Karpas-422 (cell line): ENCODE measurements at regions not wholly inside any gene's neighbourhood (a gene's known extent, or its start where the extent isn't known, plus 50 kb on each side); places are given as distances from the start of the nearest gene placed in this dataset.

Experiments used
- DNase-seq: peaks from one replicate; pipeline ENCODE4 v3.0.0-alpha.2; 2015
- H2AFZ ChIP-seq: fragments of 200-600 bp; sonication (generic); 2 replicates; pipeline ENCODE4 v1.6.1; 2014; ENCODE audit warnings: antibody characterized with exemption, low read length, mixed read lengths
- H3K27ac ChIP-seq: fragments of 200-600 bp; sonication (generic); 2 replicates; pipeline ENCODE4 v1.5.1; 2014; ENCODE audit warnings: mild to moderate bottlenecking, low read length, moderate library complexity
- H3K27me3 ChIP-seq: fragments of 200-600 bp; sonication (generic); 2 replicates; pipeline ENCODE4 v1.6.1; 2014; ENCODE audit warnings: low read length, mixed read lengths
- H3K36me3 ChIP-seq: fragments of 200-600 bp; sonication (generic); 2 replicates; pipeline ENCODE4 v1.6.1; 2014; ENCODE audit warnings: low read length, mixed read lengths; ENCODE audit not compliant: insufficient read depth
- H3K4me1 ChIP-seq: fragments of 200-600 bp; sonication (generic); 2 replicates; pipeline ENCODE4 v1.6.1; 2014; ENCODE audit warnings: mild to moderate bottlenecking, low read length, mixed read lengths
- H3K4me2 ChIP-seq: fragments of 200-600 bp; sonication (generic); 2 replicates; pipeline ENCODE4 v1.6.1; 2014; ENCODE audit warnings: low read length, low read depth, mild to moderate bottlenecking; ENCODE audit not compliant: poor library complexity, severe bottlenecking
- H3K4me3 ChIP-seq: fragments of 200-600 bp; sonication (generic); 2 replicates; pipeline ENCODE4 v1.5.1; 2014; ENCODE audit warnings: mild to moderate bottlenecking, antibody characterized with exemption, low read length, mixed read lengths
- H3K79me2 ChIP-seq: fragments of 200-600 bp; sonication (generic); 2 replicates; pipeline ENCODE4 v1.6.1; 2014; ENCODE audit warnings: mild to moderate bottlenecking, low read length, mixed read lengths
- H3K9ac ChIP-seq: fragments of 200-600 bp; sonication (generic); 2 replicates; pipeline ENCODE4 v1.6.0; 2014; ENCODE audit warnings: low read length
- H3K9me2 ChIP-seq: fragments of 200-600 bp; sonication (generic), shearing (Covaris generic); replicated peaks from 2 replicates; pipeline ENCODE4 v1.6.0; 2014; ENCODE audit warnings: mild to moderate bottlenecking, low read length, moderate library complexity; ENCODE audit not compliant: insufficient read depth
- H3K9me3 ChIP-seq: fragments of 300-700, 200-600 bp; sonication (generic); 2 replicates; pipeline ENCODE4 v1.6.1; 2014; ENCODE audit warnings: low read length, mixed read lengths
- H4K20me1 ChIP-seq: fragments of 200-600 bp; sonication (generic); 2 replicates; pipeline ENCODE4 v1.6.1; 2014; ENCODE audit warnings: mild to moderate bottlenecking, antibody characterized with exemption, low read length, low read depth; ENCODE audit not compliant: insufficient read depth

DNA sequence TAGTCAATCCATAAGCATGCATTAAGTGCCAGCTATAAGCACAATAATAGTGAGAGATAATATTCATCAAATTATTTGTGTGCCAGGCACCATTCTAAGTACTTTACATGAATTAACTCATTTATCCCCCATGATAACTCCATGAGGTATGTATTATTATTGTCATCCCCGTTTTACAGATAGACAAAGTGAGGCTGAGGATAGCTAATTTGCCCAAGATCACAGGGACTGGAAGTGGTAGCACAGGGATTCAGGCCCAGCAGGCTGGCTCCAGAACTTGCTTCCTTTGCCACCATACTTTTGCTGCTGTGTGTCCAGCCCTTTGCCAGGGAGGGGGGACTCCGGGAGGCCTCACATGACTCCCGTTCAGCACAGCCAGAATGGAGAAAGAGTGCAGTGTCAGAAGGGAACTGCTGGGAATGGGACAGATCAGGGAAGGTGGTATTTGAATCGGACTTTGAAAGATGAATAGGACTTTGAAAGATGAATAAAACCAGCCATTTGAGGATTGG is 128.0 kb upstream of the PWP1 start:
- H4K20me1 ChIP-seq, result no peaks in the 10 kb centered on the region
- no peak overlapping the region for H3K4me2 ChIP-seq
- no peak for DNase-seq
- no peaks in the 10 kb centered on the region for H3K79me2 ChIP-seq
- H3K9me2 ChIP-seq, result no peaks in the 10 kb centered on the region
- no peak overlapping the region for H2AFZ ChIP-seq
- H3K36me3 ChIP-seq, result no peaks in the 10 kb centered on the region
- H3K9me3 ChIP-seq, result no peaks in the 10 kb centered on the region
- no peaks in the 10 kb centered on the region for H3K27me3 ChIP-seq
- H3K4me1 ChIP-seq, result no peaks in the 10 kb centered on the region
- H3K4me3 ChIP-seq, result no peak overlapping the region
- H3K9ac ChIP-seq, result no peak overlapping the region
- no peak overlapping the region for H3K27ac ChIP-seq

DNA sequence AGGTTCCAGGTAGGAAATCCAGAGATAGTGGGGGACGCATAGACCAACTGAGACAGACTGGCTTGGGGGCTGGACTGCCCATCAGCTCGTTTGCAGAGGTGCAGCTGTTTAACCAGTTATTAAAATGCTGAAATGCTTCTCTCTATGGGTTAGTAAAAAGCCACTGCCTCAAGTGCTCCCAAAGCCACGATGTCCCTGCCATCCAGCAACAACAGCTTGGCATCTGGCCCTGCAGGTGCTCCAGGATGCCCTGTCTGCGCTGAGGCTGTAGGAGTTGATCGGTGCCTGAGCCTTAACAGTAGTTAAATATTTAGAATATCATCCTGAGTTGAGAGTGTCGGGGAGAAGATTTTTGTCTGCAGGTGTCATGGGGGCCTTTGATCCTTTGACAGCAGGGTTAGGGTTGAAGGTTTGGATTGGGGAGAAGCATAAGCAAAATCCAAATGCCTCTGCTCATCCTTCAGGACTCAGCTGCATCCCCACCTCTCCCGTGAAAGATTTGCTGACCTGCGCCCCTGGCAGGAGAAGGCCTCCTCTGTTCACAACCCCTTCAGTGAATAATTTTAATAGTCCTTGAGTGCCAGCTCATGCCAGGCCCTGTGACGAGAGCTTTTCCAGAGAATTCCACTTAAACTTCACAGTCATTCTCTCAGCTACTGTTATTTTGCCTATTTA is 127.3 kb upstream of the PWP1 start:
- Histone ChIP-seq H3K4me3 (no peak overlapping the region), H3K4me1 (no peaks in the 10 kb centered on the region), H3K27me3 (no peaks in the 10 kb centered on the region), H4K20me1 (no peaks in the 10 kb centered on the region), H3K4me2 (no peak overlapping the region), H3K9me3 (no peaks in the 10 kb centered on the region), H3K9me2 (no peaks in the 10 kb centered on the region), H2AFZ (no peak overlapping the region), H3K36me3 (no peaks in the 10 kb centered on the region), H3K27ac (no peak overlapping the region), H3K9ac (no peak overlapping the region), H3K79me2 (no peaks in the 10 kb centered on the region)
- no peak for DNase-seq

DNA sequence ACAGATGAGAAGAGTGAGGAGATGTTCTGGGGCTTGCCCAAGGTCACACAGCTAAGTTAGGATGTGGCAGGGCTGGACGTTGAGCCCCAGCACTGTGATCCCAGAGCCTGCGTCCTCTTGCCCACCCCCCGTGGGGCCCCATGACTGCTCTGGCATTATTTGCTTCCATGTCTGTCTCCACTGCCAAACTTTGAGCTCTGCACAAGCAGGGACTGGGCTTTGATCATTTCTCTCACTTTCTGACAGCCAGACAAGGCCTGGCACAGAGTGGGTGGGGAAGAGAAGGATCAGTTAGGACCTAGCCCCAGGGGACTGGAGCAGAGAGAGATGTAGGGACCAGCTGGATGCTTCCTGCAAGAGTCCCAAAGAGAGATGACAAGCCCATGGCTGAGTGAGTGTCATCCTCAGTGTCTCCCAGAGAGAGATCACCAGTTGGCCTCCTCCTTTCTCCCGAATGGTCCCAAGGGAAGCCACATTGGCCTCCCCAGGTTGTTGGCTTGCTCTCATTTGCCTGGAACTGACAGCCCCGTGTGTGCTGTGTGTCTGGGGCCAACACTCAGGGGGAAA is 126.7 kb upstream of the PWP1 start:
- H3K4me2 ChIP-seq, result no peak overlapping the region
- H3K4me3 ChIP-seq, result no peak overlapping the region
- no peaks in the 10 kb centered on the region for H3K79me2 ChIP-seq
- no peaks in the 10 kb centered on the region for H3K9me2 ChIP-seq
- no peak overlapping the region for H3K9ac ChIP-seq
- H2AFZ ChIP-seq, result no peak overlapping the region
- H3K4me1 ChIP-seq, result no peaks in the 10 kb centered on the region
- no peak overlapping the region for H3K27ac ChIP-seq
- DNase-seq, result no peak
- no peaks in the 10 kb centered on the region for H4K20me1 ChIP-seq
- H3K9me3 ChIP-seq, result no peaks in the 10 kb centered on the region
- H3K36me3 ChIP-seq, result no peaks in the 10 kb centered on the region
- H3K27me3 ChIP-seq, result no peaks in the 10 kb centered on the region

DNA sequence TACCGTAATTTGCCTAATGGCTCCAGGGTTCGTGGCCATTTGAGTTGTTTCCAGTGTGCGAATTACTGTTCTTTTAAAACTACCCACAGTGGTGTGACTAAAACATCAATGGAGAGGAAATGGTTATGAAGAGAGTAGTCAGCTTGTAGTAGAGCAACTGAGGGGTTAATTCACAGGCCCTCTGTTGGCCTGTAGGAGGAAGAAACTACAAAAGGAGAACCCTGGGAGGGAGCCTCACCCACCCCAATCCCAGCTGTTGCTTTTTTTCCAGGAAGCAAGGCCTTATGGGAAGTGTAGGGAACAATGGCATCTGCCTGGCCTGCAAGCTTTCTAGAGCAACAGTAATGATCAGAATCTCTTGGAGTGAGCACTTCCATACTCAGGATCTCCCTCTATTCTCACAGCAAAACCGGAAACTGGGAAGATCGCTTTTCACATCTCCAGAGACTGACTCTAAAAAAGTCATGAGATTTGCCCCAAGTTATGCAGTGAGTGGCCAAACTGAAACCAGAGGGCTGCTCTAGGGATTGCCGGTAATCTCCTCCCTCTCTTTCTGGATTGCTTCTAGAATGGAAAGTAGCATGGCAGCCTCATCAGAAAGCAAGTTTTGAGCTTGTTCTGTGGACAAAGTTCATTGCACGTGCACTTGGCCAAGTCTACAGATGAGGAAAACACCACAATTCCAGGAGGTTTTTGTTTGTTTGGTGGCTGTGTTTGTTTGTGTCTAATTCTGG is 125.3 kb upstream of the PWP1 start:
- H3K27ac ChIP-seq, result no peak overlapping the region
- no peaks in the 10 kb centered on the region for H3K36me3 ChIP-seq
- H3K27me3 ChIP-seq, result no peaks in the 10 kb centered on the region
- no peak overlapping the region for H3K4me3 ChIP-seq
- H4K20me1 ChIP-seq, result no peaks in the 10 kb centered on the region
- no peaks in the 10 kb centered on the region for H3K4me1 ChIP-seq
- no peaks in the 10 kb centered on the region for H3K79me2 ChIP-seq
- no peak overlapping the region for H3K9ac ChIP-seq
- H2AFZ ChIP-seq, result no peak overlapping the region
- no peak overlapping the region for H3K4me2 ChIP-seq
- H3K9me3 ChIP-seq, result no peaks in the 10 kb centered on the region
- H3K9me2 ChIP-seq, result no peaks in the 10 kb centered on the region
- no peak for DNase-seq

DNA sequence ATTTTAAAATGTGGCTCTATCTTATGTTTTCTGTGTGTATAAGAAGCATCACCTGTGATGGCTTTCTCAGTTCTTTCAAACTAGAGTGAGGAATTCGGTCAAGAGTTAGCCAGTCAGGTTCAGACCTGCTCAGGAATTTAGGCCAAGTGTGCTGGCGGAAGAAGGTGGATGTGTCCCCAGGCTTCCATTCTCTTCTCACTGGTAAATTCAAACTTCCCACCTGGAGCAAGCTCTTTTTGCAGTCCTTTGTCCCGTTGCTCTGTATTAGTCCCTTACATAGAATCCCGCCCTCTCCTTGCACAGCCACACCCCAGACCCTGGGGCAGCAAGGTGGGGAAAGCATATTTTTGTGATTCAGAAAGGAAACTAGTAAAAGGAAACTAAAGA is 124.7 kb upstream of the PWP1 start:
- DNase-seq, result no peak
- Histone ChIP-seq H3K27me3 (no peaks in the 10 kb centered on the region), H3K9ac (no peak overlapping the region), H3K27ac (no peak overlapping the region), H4K20me1 (no peaks in the 10 kb centered on the region), H3K36me3 (no peaks in the 10 kb centered on the region), H3K4me1 (no peaks in the 10 kb centered on the region), H3K79me2 (no peaks in the 10 kb centered on the region), H3K4me2 (no peak overlapping the region), H3K4me3 (no peak overlapping the region), H3K9me2 (no peaks in the 10 kb centered on the region), H2AFZ (no peak overlapping the region), H3K9me3 (no peaks in the 10 kb centered on the region)

DNA sequence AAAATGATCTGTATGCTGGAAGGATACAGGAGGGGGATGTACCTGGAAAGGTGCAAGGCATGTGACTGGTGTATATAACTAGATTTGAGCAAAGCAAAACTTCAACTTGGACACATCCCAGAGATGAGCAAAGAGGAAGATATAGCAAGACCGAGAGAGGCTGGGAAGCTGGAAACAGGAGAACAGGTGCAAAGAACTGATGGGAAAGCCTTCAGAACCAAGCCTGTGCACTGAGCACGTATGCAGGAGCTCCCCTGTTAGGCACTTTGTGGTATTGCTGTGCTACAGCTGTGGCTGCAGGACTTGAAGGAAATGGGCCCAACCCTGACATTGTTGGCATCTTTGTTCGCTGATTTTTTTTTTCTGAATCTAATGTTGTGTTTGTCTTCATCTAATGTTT is 120.7 kb upstream of the PWP1 start:
- Histone ChIP-seq H3K9me2 (no peaks in the 10 kb centered on the region), H3K79me2 (no peaks in the 10 kb centered on the region)
- DNase-seq, result peak; percentile 58

DNA sequence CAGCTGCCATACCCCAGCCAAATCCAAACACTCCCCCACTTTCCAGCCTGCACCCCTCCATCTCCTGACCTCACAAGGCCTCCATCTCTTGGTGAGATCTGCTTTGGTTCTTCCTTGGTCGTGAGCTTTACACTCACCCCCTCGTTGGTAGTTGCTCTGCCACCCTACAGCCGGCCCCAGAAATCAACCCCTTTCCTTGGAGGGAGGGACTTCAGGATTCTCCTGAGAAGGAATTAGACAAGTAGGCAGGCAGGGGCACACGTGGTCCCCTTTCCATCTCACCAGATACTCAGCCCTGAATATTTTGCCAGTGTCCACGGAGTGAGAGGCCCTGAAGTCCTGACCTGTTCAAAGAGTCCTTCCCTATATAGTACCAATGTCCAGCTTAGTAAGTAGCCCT is 120.0 kb upstream of the PWP1 start:
- no peaks in the 10 kb centered on the region for H3K27me3 ChIP-seq
- no peaks in the 10 kb centered on the region for H3K36me3 ChIP-seq
- H3K4me2 ChIP-seq, result no peak overlapping the region
- H3K9ac ChIP-seq, result no peak overlapping the region
- H3K9me2 ChIP-seq, result no peaks in the 10 kb centered on the region
- no peak overlapping the region for H3K27ac ChIP-seq
- H3K79me2 ChIP-seq, result no peaks in the 10 kb centered on the region
- H3K4me1 ChIP-seq, result no peaks in the 10 kb centered on the region
- no peaks in the 10 kb centered on the region for H3K9me3 ChIP-seq
- H3K4me3 ChIP-seq, result no peak overlapping the region
- no peak for DNase-seq
- H2AFZ ChIP-seq, result no peak overlapping the region
- H4K20me1 ChIP-seq, result no peaks in the 10 kb centered on the region

More for the DNA sequence above, 120.7 kb upstream of the PWP1 start:
- H4K20me1 ChIP-seq, result no peaks in the 10 kb centered on the region
- no peaks in the 10 kb centered on the region for H3K9me3 ChIP-seq
- H3K9ac ChIP-seq, result no peak overlapping the region
- H3K4me1 ChIP-seq, result no peaks in the 10 kb centered on the region
- H3K36me3 ChIP-seq, result no peaks in the 10 kb centered on the region
- no peak overlapping the region for H3K4me2 ChIP-seq
- H3K27me3 ChIP-seq, result no peaks in the 10 kb centered on the region
- no peak overlapping the region for H3K27ac ChIP-seq
- no peak overlapping the region for H3K4me3 ChIP-seq
- H2AFZ ChIP-seq, result no peak overlapping the region

DNA sequence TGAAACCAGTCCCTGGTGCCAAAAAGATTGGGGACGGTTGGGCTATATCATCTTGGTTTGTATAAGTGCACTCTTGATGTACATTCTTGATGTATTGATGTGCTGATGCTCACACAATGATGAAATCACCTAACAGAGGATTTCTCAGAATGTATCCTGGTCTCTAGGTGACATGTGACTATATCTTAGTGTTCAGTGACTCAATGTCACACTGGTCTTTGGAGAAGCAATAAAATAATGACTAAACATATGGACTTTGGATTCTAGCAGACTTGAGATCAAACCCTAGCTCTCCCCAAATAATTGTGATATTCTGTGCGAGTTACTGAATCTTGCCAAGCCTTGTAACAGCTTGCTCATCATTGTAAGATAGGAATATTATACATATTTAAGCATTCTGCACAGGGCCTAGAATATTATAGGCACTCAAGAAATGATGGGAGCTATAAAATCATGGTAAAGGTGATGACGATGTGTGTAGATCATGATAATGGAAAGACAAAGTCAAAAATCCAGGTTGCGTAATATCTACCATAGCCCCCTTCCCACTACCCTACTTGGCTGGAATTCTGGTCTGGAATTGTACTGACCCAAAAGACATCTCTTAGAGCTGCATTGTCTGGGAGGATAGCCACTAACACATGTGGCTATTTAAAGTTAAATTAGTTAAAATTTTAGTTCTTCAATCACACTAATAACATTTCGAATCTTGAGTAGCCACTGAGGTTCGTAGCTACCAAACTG is 117.6 kb upstream of the PWP1 start:
- H3K9me3 ChIP-seq, result no peaks in the 10 kb centered on the region
- no peak overlapping the region for H3K27ac ChIP-seq
- H3K36me3 ChIP-seq, result no peaks in the 10 kb centered on the region
- H3K4me1 ChIP-seq, result no peaks in the 10 kb centered on the region
- no peak overlapping the region for H3K9ac ChIP-seq
- no peaks in the 10 kb centered on the region for H3K9me2 ChIP-seq
- DNase-seq, result no peak
- no peaks in the 10 kb centered on the region for H3K27me3 ChIP-seq
- H3K4me3 ChIP-seq, result no peak overlapping the region
- H3K4me2 ChIP-seq, result no peak overlapping the region
- no peaks in the 10 kb centered on the region for H4K20me1 ChIP-seq
- no peaks in the 10 kb centered on the region for H3K79me2 ChIP-seq
- no peak overlapping the region for H2AFZ ChIP-seq
